HT1080 (cell line): ENCODE measurements at regions not wholly inside any gene's neighbourhood (a gene's known extent, or its start where the extent isn't known, plus 50 kb on each side); places are given as distances from the start of the nearest gene placed in this dataset.
"Not testable (repeated sequence)": the region's sequence is repeated elsewhere in the genome, so short reads cannot be mapped to it uniquely, and the experiment has no call there.

Experiments
- DNase-seq: peaks from one replicate; pipeline ENCODE4 v3.0.0-alpha.2; 2015; ENCODE audit warnings: low read depth

DNA sequence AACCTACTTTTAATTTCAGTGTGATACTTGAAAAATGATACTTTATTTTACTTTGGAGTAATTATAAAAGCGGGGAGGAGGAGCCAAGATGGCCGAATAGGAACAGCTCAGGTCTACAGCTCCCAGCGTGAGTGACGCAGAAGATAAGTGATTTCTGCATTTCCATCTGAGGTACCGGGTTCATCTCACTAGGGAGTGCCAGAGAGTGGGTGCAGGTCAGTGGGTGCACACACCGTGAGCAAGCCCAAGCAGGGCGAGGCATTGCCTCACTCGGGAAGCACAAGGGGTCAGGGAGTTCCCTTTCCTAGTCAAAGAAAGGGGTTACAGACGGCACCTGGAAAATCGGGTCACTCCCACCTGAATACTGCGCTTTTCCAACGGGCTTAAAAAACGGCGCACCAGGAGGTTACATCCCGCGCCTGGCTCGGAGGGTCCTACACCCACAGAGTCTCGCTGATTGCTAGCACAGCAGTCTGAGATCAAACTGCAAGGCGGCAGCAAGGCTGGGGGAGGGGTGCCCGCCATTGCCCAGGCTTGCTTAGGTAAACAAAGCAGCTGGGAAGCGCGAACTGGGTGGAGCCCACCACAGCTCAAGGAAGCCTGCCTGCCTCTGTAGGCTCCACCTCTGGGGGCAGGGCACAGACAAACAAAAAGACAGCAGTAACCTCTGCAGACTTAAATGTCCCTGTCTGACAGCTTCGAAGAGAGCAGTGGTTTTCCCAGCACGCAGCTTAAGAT lies 640.3 kb downstream of the EPHA3 start:
- DNase-seq: not testable (repeated sequence)

DNA sequence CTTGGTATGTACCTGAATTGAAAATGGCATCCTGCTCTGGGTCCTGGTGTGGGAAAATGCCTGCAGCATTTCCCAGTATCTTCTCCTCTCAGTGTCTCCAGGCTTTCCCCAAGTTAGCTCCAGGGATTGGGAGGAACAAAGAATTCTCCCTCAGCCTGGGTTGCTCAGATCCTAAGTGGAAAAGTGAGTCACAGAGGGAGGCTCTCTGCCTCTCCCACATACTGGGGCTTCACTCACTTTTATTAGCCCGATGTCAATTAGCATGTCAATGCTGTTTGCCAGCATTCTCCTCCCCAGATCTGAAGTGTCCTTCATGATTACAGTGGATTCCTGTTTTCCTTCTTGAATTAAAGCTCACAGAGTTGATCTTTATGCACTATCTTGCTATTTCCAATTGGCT lies 655.0 kb downstream of the EPHA3 start:
- DNase-seq: no peak

DNA sequence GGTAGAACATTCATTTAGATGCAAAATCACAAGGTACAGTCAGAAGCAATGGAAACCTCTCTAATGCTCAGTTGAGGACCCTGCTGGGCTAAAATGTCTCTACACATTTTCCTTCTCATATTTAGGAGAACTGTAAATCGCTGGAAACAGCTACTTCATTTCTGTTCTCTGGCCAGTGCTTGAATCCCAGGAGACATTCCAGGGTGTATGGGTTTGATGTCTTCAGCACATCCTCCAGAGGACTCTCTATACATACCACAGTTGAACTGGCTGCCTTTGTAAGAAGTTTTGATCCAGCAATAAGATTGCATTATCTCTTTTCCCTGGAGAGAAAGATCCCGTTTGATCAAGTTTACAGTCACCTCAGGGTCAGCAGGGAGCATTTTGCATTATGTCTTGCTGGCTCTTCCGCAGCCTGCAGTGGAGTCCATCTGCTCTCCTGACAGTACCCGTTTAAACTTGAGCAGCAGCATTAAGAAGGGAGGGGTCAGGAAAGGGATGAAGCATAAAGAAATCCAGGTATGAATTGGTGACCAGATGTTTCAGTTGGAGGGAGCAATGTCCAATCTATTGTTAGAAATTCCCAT lies 676.0 kb downstream of the EPHA3 start:
- DNase-seq: no peak

DNA sequence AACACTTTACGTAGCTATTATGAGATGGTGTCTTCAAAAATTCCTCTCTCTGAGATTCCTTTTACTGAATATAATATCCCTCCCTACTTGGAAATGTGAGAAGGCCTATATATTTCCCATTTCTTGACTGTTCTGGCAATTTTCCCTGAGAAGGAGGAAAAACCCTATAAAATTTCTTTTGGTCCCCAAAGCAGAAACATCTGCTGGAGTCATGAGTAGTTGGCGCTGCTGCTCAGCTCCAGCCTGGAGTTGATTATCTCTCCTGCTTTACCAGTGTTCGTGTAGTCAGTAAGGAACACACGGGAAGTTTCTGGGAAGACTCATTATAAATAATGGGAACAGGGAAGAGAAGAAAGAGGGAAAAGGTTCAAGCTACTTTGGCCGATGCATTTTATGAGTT lies 680.1 kb downstream of the EPHA3 start:
- DNase-seq: no peak

DNA sequence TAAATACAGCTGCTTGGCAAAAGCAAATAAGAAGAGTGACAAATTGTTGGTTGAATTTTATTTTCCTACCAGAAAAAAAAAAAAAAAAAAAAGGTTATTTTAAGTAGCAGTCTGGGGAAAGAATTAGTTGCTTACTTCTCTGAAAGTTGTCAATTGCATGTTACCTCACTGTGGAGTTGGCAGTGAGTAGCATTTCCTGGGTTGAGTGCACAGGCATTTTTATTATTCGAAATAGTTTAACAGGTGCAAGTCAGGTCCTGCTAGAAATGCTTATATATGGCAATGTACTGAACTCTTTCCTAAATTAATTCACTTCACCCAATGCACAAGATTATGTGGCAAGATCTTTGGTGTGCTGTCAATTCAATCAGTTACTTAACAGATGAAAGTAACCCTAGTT lies 680.6 kb downstream of the EPHA3 start:
- no peak for DNase-seq

DNA sequence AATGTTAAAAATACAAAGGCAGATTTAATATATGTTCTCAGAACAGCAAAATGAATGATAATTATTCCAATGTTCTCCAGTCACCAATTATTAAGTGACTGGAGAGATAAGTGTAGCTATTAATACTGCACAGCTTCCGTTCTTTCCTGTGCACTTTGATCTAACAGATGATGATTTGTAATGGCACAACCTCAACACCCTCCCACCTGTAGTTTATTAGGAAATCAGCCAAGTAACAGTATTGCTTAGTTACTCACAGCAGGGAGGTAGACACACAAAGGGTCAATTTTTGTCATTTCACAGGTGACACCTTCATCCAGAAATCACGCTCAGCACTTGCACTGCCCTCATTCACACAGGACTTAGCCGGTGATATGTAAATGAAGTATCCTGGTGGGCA lies 688.1 kb downstream of the EPHA3 start:
- DNase-seq: no peak

DNA sequence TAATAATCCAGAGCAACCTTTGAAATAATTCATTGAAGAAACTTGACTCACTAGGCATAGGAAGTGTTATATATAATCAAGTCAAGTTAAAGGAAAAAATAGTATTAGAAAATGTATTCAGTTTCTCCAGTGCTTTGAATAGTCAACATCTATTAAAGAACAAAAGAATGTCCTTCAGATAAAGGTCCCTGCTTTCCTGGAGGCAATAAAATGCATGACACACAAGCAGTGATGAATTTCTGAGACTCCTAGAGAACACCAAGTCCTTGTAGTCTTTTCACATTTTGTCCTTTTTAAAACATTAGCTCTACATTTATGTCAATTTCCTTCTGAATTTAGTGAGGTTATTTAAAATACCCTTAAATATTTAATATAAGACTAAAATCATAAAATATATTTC lies 695.5 kb downstream of the EPHA3 start:
- no peak for DNase-seq

DNA sequence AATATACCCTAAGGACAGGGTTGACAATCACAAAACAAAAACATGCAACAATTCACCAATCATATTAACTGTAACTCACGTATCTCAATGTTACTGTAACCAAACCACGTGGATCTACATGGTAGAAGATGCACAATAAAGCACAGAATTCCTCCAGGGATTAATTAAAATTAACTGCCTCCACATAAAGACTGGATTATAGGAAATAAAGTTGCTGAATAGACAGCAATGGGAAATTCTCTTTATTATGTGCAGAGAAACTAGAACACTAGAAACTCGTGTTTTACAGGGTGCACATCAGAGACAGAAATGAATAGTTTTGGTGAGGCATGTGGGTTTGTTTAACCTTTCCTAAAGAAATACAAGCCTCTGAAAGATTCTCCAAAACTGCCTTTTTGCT lies 696.3 kb downstream of the EPHA3 start:
- DNase-seq: no peak

DNA sequence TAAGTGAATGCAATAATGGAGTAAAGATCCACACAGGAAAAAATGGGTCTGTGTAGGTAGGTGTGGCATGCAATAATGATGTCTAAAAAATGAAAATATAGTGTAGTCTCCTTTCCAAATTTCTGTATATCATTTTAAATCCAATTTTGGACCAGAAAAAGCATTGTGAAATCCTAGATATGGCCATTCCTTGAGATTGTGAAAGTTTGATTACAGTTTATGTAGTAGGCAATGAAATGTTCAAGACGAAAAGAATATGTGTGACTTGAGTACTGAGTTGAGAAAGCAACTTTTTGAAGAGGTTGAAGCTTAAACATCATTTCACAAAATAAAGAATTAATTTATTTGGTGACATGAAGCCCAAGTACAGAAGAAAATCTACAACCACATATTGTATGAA lies 698.7 kb downstream of the EPHA3 start:
- DNase-seq: no peak

DNA sequence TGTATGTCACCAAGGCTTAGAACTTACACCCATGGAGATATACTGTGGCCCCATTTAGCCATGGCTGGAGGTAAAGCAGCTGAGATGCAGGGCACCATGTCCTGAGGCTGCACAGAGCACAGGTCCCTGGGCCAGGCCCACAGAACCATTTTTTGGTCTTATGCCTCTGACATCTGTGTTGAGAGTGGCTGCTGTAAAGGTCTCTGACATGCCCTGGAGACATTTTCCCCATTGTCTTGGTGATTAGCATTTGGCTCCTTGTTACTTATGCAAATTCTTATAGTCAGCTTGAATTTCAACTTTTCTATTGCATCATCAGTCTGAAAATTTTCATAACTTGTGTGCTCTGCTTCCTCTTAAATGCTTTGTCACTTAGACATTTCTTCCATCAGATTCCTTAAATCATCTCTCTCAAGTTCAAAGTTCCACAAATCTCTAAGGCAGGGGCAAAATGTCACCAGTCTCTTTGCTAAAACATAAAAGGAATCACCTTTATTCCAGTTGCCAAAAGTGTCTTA lies 701.3 kb downstream of the EPHA3 start:
- DNase-seq: no peak

DNA sequence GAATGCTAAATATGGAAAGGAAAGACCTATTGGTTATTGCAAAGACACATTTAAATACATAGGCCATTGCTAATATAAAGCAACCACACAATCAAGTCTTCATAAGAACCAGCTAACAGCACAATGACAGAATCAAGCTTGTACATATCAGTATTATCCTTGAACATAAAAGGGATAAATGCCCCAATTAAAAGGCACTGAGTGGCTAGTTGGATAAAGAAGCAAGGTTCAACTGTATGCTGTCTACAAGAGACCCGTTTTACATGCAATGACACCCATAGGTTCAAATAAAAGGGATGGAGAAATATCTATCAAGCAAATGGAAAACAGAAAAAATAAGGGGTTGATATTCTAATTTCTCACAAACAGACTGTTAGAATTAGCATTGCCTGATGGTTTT lies 706.1 kb downstream of the EPHA3 start:
- no peak for DNase-seq

DNA sequence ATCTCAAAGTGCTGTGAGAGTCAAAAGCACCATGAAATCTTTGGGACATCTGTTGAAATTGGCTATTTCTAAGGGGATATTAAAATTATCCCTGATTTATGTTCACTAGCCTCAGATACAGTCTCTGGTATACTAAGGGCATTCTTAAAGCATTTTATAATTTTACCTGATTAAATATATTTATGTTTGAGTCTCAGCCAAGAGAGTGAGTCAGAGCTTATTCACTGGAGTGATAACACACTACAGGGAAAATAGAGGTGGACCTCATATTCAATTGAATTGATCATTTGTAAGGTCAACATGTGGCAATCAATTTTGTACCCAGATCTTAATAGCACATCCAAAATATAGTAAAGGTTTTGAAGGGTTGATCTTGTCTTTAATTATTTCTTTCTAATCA lies 733.6 kb downstream of the EPHA3 start:
- DNase-seq: no peak

DNA sequence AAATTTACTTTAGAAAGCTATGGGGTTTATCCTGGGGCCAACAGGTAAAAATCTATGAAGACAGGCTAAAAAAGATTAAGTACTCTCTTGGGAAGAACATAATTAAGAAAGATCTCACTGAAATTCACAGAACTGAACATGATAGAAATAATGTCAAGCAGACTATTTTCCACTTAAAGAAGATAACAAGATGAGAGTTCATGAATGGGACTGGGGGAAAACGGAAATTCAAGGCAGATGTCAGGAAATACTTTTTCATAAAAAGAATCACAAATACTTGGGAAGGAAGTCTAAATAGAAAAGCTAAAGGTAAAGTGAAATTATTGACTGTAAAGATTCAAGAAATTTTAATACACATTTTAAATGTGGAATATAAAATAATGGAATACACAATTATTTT lies 737.6 kb downstream of the EPHA3 start:
- DNase-seq: no peak

DNA sequence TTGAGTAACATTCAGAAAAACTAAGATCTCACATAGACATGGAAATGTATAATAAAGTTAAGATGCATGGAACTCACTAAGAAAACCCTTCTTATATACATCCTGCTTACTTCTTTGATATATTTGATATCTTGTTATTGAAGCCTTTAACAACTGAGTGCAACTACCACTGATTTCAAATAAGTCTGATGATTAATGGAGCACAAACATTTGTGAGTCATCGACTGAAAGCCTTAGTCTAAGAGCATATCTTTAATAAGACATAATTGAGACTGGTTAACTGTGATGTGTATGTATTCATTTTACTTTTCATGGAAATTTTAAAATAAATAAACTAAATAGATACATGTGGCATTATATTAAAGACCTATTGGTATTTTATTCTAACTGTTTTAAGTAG lies 740.5 kb downstream of the EPHA3 start:
- DNase-seq: no peak

DNA sequence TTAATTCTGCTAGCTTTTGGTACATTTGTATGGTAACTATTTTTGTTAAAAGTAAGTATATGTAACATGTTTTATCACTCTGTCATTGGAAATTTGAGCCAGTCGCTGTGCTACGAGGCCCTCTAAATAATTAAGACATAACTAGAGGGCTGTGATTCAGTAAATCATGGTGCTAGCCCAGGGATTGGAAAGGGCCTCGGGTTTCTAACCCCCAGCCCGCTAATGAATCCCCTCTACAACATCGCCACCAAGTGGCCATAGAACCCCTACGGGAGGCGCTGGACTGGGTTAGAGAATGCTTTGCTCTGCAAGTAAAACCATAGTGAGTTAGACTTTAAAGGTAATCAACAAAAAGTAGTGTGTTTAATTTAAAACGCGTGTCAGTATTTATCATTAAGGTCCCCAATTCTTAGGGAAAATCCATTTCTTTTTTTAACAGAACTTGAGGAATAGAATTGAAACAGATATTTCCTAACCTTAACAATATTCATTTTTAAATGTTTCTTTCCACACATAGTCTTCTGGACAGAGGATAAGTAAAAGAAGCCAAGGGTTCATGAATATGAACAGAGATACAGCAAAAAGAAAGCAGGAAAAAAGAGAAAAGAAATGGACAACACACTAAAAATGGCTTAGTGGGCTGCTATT lies 744.7 kb downstream of the EPHA3 start:
- peak; percentile 50 for DNase-seq

DNA sequence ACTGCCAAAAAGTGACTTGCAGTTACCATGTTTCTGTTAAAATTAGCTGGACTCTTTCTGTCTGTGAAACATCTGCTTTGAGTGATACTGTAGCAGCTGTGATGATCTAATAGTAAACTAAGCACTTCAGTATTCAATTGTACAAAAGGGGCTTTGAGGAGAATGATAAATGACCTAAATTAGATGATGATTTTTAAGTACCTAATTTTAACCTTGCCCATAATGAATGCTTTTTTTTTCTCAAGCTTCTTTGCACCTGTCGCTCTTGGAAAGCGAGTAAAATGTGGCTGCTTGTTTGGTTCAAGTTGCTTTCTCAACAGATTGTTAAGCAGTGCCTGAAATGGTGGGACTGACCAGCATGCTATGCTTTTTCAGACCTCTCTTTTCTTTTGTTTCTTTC lies 752.3 kb downstream of the EPHA3 start:
- DNase-seq: no peak

DNA sequence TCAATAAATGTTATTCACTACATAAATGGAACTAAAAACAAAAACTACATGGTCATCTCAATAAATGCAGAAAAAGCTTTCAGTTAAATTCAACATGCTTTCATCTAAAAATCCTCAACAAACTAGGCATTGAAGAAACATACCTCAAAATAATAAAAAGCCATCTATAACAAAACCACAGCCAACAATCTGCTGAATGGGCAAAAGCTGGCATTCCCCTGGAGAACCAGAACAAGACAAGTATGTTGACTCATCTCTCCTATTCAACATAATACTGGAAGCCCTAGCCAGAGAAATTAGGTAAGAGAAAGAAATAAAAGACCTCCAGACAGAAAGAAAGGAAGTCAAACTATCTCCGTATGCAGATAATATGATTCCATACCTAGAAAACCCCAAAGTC lies 759.9 kb downstream of the EPHA3 start:
- no peak for DNase-seq

DNA sequence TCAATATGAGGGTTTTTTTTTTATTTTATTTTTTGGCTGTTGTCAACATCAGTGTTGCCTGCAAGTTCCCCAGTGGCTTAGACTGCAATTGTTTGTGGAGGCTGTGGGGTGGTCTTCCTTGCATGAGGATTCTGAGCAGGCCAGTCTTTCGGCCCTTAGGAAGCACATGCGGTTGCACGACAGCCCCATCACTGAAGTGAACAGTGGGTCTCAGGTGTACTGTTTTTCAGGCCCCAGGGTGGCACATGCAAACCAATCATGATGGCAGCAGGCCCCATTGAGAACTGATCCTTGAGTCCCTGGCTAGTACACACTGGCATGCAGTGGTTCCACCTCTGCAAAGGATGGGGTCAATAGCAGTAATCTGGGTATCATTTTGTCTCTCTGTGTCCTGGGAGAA lies 768.7 kb downstream of the EPHA3 start:
- no peak for DNase-seq

DNA sequence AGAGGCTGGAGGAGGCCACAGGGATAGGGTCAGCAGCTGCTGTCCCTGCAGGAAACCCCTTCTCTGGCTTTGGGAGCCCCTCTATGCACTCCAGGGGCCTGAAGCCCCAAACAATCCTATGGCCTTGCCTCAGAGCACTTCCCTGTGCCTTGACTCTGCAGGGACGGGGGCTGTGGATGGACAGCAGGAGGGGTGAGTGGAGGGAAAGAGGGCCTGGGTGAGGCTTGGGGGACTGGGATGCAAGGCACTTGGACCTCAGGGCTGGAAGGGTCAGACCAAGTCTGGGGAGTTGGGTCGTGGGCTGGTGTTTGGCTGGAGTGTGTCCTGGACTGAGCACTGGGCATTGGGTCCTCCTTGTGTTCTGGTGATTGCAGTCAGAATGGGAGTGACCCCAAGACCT lies 769.8 kb downstream of the EPHA3 start:
- DNase-seq: no peak

DNA sequence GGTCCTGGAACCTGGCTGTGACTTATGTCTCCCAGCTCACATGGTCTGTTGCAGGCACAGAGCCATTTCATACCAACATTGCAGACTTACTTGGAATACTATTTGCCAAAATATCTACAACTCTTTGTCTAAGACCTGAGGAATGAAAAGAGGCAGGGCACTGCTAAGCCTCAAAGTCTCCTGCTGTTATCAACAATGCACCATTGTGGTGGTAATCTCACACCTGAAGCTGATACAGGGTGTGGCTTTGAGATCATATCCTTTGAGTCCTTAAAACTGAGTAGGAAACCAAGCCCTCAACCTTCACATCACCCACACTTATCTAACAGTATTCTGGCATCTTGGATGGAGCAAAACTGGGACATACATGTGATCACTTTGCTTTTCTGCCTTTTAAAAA lies 782.0 kb downstream of the EPHA3 start:
- DNase-seq: no peak

DNA sequence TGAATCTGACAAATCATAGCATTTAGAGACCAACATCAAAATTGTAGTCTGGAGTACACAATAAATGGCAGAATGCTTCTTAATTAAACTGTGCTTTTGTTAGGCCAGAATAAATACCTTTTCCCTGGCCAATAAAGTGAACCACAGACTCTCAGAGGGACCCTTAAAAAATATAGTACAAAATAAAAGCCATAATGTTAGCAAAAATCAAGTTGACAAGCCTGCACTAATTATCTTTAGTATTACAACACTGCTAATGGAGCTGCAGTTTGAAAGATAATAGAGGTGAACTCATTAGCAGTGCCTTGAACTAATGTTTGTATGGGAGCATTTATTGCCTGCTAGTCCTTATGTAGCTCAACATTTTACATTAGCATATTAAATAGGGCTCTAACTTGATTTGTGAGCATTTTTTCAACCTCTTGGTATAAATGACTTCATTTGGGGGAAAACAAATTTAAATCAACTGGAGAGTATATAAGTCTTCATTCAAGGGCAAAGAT lies 801.3 kb downstream of the EPHA3 start:
- DNase-seq: no peak

DNA sequence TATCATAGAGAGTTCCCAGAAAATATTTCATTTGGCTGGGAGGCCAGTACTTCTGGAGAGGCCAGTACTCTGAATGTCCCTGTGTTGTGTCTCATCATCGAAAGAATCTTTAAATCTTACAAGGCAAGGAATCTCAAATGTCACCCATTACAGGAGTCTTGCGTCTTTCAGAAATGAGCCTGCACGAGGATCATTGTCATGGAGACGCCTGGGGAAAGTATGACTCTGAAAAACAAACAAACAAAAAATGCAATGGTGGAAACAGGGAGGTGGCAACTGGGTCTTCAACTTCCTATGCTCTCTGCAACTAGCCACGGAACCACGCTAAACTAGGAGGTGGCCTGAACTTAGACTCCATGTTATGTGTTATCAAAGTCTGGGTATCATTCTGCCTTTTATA lies 804.6 kb downstream of the EPHA3 start:
- DNase-seq: no peak
